CD14-positive monocyte (primary cell): ENCODE measurements at regions not wholly inside any gene's neighbourhood (a gene's known extent, or its start where the extent isn't known, plus 50 kb on each side); places are given as distances from the start of the nearest gene placed in this dataset.

Experiments
- DNase-seq, 3 donors: peaks; one replicate each; pipeline ENCODE4 v3.0.0-alpha.2; 2011 to 2022
- H2AFZ ChIP-seq: 2 replicates; pipeline ENCODE4 v1.6.0; 2012; ENCODE audit warnings: mild to moderate bottlenecking, low read depth, low read length, inconsistent platforms; ENCODE audit not compliant: insufficient read depth, poor library complexity, severe bottlenecking
- H3K27ac ChIP-seq, 2 donors: 1 replicate in 1 of 2; 2 replicates in 1 of 2; pipeline ENCODE4 v1.5.1; 2012 to 2013; ENCODE audit warnings: low read length in 2 of 2, control low read depth in 1 of 2, inconsistent platforms in 1 of 2, low read depth in 1 of 2, mild to moderate bottlenecking in 1 of 2
- H3K27me3 ChIP-seq, 2 donors: one replicate each; pipeline versions ENCODE4 v1.6.0 to v1.6.1; 2011 to 2013; ENCODE audit warnings: low read length in 2 of 2; ENCODE audit not compliant: control insufficient read depth in 2 of 2, insufficient read depth in 2 of 2
- H3K36me3 ChIP-seq, 2 donors: replicated peaks in 1 of 2; 1 replicate in 1 of 2; 2 replicates in 1 of 2; pipeline versions ENCODE4 v1.5.1 to v1.6.1; 2012 to 2013; ENCODE audit warnings: low read length in 2 of 2, control low read depth in 1 of 2, inconsistent platforms in 1 of 2, mild to moderate bottlenecking in 1 of 2; ENCODE audit not compliant: insufficient read depth in 2 of 2, control insufficient read depth in 1 of 2
- H3K4me1 ChIP-seq, 2 donors: 1 replicate in 1 of 2; 2 replicates in 1 of 2; pipeline versions ENCODE4 v1.5.1 to v1.6.1; 2012 to 2013; ENCODE audit warnings: low read length in 2 of 2, control low read depth in 1 of 2, inconsistent platforms in 1 of 2, mild to moderate bottlenecking in 1 of 2, moderate library complexity in 1 of 2; ENCODE audit not compliant: insufficient read depth in 2 of 2, control insufficient read depth in 1 of 2
- H3K4me2 ChIP-seq: replicated peaks from 2 replicates; pipeline ENCODE3; 2012; ENCODE audit warnings: low read length, moderate library complexity, mild to moderate bottlenecking; ENCODE audit not compliant: poor library complexity, severe bottlenecking; ENCODE audit errors: extremely low read depth
- H3K4me3 ChIP-seq, 3 experiments: fragments of 200-600 bp in 1 of 3; sonication (generic) in 1 of 3; replicated peaks in 1 of 3; 1 replicate in 2 of 3; 2 replicates in 1 of 3; pipeline ENCODE4 v1.5.1; 2011 to 2013; ENCODE audit warnings: low read length in 3 of 3, mild to moderate bottlenecking in 3 of 3, control low read depth in 2 of 3, low read depth in 2 of 3, inconsistent platforms in 1 of 3, moderate library complexity in 1 of 3
- H3K79me2 ChIP-seq: 2 replicates; pipeline ENCODE4 v1.6.0; 2012; ENCODE audit warnings: mild to moderate bottlenecking, control low read depth, inconsistent platforms, low read length, moderate library complexity; ENCODE audit not compliant: insufficient read depth
- H3K9ac ChIP-seq: 2 replicates; pipeline ENCODE4 v1.6.0; 2017; ENCODE audit warnings: low read length, mild to moderate bottlenecking; ENCODE audit not compliant: insufficient read depth, poor library complexity, severe bottlenecking
- H3K9me3 ChIP-seq, 2 donors: replicated peaks in 1 of 2; 1 replicate in 1 of 2; 2 replicates in 1 of 2; pipeline versions ENCODE4 v1.5.1 to v1.6.1; 2012 to 2013; ENCODE audit warnings: low read length in 2 of 2, control low read depth in 1 of 2; ENCODE audit not compliant: control insufficient read depth in 1 of 2, insufficient read depth in 1 of 2
- H4K20me1 ChIP-seq: 2 replicates; pipeline ENCODE4 v1.6.0; 2012; ENCODE audit warnings: mild to moderate bottlenecking, low read length, control low read depth, moderate library complexity; ENCODE audit not compliant: insufficient read depth
- H3K27ac Mint-ChIP-seq, 7 donors: one replicate each; pipeline ENCODE4 v1.8.0; 2020; ENCODE audit warnings: mild to moderate bottlenecking in 7 of 7, mixed read lengths in 7 of 7, moderate library complexity in 6 of 7, inconsistent platforms in 2 of 7
- H3K27me3 Mint-ChIP-seq, 3 donors: one replicate each; pipeline ENCODE4 v1.8.0; 2021 to 2022; ENCODE audit warnings: low read depth in 3 of 3, mild to moderate bottlenecking in 3 of 3, mixed read lengths in 3 of 3, moderate library complexity in 3 of 3, inconsistent platforms in 1 of 3
- H3K36me3 Mint-ChIP-seq, 2 donors: one replicate each; pipeline ENCODE4 v1.8.0; 2020; ENCODE audit warnings: mixed read lengths in 2 of 2, inconsistent platforms in 1 of 2, mild to moderate bottlenecking in 1 of 2
- H3K4me1 Mint-ChIP-seq: one replicate; pipeline ENCODE4 v1.8.0; 2020; ENCODE audit warnings: mild to moderate bottlenecking, mixed read lengths
- H3K4me3 Mint-ChIP-seq, 2 donors: one replicate each; pipeline ENCODE4 v1.8.0; 2020; ENCODE audit warnings: mild to moderate bottlenecking in 2 of 2, mixed read lengths in 2 of 2, moderate library complexity in 1 of 2
- H3K9me3 Mint-ChIP-seq, 7 donors: one replicate each; pipeline ENCODE4 v1.8.0; 2020 to 2022; ENCODE audit warnings: mixed read lengths in 7 of 7, mild to moderate bottlenecking in 6 of 7, moderate library complexity in 6 of 7, inconsistent platforms in 2 of 7
- WGBS: methylation state at CpG from one replicate; pipeline ENCODE4 v1.1.5; 2013; ENCODE audit warnings: missing lambda C conversion rate; ENCODE audit not compliant: insufficient coverage; 5-methylcytosine and 5-hydroxymethylcytosine counted together
- intact Hi-C, 2 donors: fragments of 100-400 bp; cut with micrococcal nuclease; formaldehyde crosslinking; loops; one replicate each; pipeline versions ENCODE4 v1.15.0 to v1.15.1; 2023
- TF ChIP-seq, protein P1 (sequence below): fragments of 200-600 bp; IDR thresholded peaks from one replicate; pipeline ENCODE4 v1.8.0; 2022; ENCODE audit warnings: antibody characterized with exemption, mild to moderate bottlenecking

DNA sequence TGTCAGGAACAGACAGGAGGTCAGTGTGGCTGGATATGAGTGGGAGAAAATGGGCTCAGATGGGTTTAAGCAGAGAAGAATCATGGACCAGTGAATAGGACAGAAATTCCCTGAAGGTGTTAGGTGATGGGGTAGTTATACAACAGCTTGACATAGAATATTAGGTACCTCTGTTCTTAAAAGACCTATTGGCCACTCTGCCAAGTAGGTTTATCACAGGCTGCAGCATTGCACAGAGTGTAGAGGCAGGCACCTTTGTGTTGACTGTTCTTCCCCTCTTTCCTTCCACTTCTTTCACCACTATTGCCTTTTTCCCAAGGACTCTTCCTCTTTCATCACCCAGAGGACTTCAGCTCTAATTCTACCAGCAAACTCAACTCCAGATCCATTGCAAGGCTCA is 274.4 kb downstream of the CDCA7 start:
- no peak for DNase-seq
- H3K4me1 Mint-ChIP-seq = no peaks in the 10 kb centered on the region
- no peak overlapping the region for H3K27ac Mint-ChIP-seq
- H3K27me3 Mint-ChIP-seq = peaks cover 1 to 8% (median 6%) of the 10 kb centered on the region in 3 donors
- intact Hi-C loops = no loop called here
- Histone ChIP-seq H3K9ac (no peak overlapping the region), H3K79me2 (no peaks in the 10 kb centered on the region), H3K4me1 (no peaks in the 10 kb centered on the region), H3K36me3 (no peaks in the 10 kb centered on the region), H3K9me3 (no peaks in the 10 kb centered on the region), H3K4me2 (no peak overlapping the region), H3K4me3 (no peak overlapping the region), H3K27me3 (no peaks in the 10 kb centered on the region), H2AFZ (no peak overlapping the region), H3K27ac (no peak overlapping the region), H4K20me1 (no peaks in the 10 kb centered on the region)
- peaks cover 0 to 6% (median 0%) of the 10 kb centered on the region in 7 donors for H3K9me3 Mint-ChIP-seq
- no peaks in the 10 kb centered on the region for H3K36me3 Mint-ChIP-seq
- TF ChIP-seq, protein P1, sequence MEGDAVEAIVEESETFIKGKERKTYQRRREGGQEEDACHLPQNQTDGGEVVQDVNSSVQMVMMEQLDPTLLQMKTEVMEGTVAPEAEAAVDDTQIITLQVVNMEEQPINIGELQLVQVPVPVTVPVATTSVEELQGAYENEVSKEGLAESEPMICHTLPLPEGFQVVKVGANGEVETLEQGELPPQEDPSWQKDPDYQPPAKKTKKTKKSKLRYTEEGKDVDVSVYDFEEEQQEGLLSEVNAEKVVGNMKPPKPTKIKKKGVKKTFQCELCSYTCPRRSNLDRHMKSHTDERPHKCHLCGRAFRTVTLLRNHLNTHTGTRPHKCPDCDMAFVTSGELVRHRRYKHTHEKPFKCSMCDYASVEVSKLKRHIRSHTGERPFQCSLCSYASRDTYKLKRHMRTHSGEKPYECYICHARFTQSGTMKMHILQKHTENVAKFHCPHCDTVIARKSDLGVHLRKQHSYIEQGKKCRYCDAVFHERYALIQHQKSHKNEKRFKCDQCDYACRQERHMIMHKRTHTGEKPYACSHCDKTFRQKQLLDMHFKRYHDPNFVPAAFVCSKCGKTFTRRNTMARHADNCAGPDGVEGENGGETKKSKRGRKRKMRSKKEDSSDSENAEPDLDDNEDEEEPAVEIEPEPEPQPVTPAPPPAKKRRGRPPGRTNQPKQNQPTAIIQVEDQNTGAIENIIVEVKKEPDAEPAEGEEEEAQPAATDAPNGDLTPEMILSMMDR = no peak
- H3K4me3 Mint-ChIP-seq = no peak overlapping the region

DNA sequence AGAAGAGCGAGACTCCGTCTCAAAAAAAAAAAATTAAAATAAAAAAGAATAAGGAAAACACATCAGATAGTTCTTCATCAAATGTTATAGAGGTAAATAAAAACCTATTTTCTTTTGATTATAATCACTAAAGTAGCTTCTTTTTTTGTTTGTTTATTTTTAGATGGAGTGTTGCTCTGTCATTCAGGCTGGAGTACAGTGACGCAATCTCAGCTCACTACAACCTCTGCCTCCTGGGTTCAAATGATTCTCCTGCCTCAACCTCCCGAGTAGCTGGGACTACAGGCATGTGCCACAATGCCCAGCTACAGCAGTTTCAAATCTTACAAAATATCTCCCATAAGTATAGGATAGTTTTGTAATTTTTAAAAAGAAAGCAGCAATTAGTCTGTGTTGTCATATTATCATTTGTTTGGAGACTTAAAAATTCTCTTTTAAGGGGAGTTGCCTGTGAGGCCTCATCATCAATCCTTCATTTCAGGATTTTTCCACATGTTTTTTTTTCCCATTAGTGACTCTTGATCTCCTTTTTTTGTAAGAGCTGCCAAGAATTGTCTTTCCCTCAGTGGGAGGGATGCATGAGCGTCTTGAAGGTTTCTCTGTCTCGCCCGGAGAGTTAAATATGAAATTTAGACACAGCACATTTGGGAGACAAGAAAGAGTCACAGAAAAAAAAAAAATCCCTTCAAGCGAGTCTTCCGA is 275.9 kb downstream of the CDCA7 start:
- H3K27me3 ChIP-seq = no peaks in the 10 kb centered on the region
- H3K79me2 ChIP-seq = no peaks in the 10 kb centered on the region
- no peak overlapping the region for H3K4me2 ChIP-seq
- Mint-ChIP-seq H3K9me3 (peaks cover 0 to 5% (median 0%) of the 10 kb centered on the region in 7 donors), H3K27me3 (peaks cover 3 to 9% (median 6%) of the 10 kb centered on the region in 3 donors), H3K27ac (no peak overlapping the region), H3K4me3 (no peak overlapping the region), H3K36me3 (no peaks in the 10 kb centered on the region), H3K4me1 (no peaks in the 10 kb centered on the region)
- intact Hi-C loops = no loop called here
- TF ChIP-seq, protein P1 = no peak
- no peaks in the 10 kb centered on the region for H3K9me3 ChIP-seq
- H3K4me1 ChIP-seq = no peaks in the 10 kb centered on the region
- H3K27ac ChIP-seq = no peak overlapping the region
- no peak overlapping the region for H3K9ac ChIP-seq
- no peak for DNase-seq
- no CpG with 5 or more reads among the region's 9 CpGs for WGBS
- H3K4me3 ChIP-seq = no peak overlapping the region
- H4K20me1 ChIP-seq = no peaks in the 10 kb centered on the region
- H2AFZ ChIP-seq = no peak overlapping the region
- H3K36me3 ChIP-seq = no peaks in the 10 kb centered on the region
